ENCODE measurements at regions not wholly inside any gene's neighbourhood (a gene's known extent, or its start where the extent isn't known, plus 50 kb on each side); places are given as distances from the start of the nearest gene placed in this dataset.

GRCh38 chr14:71212093-71212492 lies 304.8 kb downstream of the PCNX1 start:
- H3K27ac ChIP-seq (ENCODE audit: low read depth): no peak overlapping the region
- no peak for DNase-seq (ENCODE audit: low spot score)
- TF ChIP-seq JUNB (IDR thresholded peaks at IDR 0.05; ENCODE audit: unreplicated experiment) (no peak), EZH2 (IDR thresholded peaks at IDR 0.05; ENCODE audit: low read depth, unreplicated experiment) (no peak), ZNF114 (CRISPR knock-in tag; IDR thresholded peaks at IDR 0.05) (no peak), REST (IDR thresholded peaks at IDR 0.05; ENCODE audit: unreplicated experiment) (no peak), NANOG (IDR thresholded peaks at IDR 0.05; ENCODE audit: borderline replicate concordance) (no peak), STAT1 (IDR thresholded peaks at IDR 0.05; ENCODE audit: unreplicated experiment) (no peak), ZNF462 (CRISPR knock-in tag; IDR thresholded peaks at IDR 0.05) (no peak), ETS1 (IDR thresholded peaks at IDR 0.05) (no peak)

More at GRCh38 chr14:71212093-71212492, 304.8 kb downstream of the PCNX1 start:
- no peaks in the 10 kb centered on the region for H3K79me2 ChIP-seq (replicated peaks; ENCODE audit: insufficient read depth)
- no peaks in the 10 kb centered on the region for H3K27me3 ChIP-seq (ENCODE audit: insufficient read depth)
- no peaks in the 10 kb centered on the region for H4K20me1 ChIP-seq (replicated peaks; ENCODE audit: insufficient read depth)
- H3K4me2 ChIP-seq: no peak overlapping the region
- H3K4me3 ChIP-seq: no peak overlapping the region
- H3K9me2 ChIP-seq (ENCODE audit: insufficient read depth): no peaks in the 10 kb centered on the region
- no peak overlapping the region for H3K4me3 Mint-ChIP-seq
- H3K9me3 Mint-ChIP-seq: peaks cover under 1% of the 10 kb centered on the region; the same call in 2 of the 3 replicates
- 0 out of 2 replicates have a peak overlapping the region, but pooled peaks have one; percentile 81 for H2AFZ ChIP-seq
- H3K27me3 Mint-ChIP-seq (ENCODE audit: insufficient read depth, low read depth, poor library complexity): no peaks in the 10 kb centered on the region
- peaks cover 3% of the 10 kb centered on the region; the same call in 1 of the 3 replicates for H3K36me3 Mint-ChIP-seq (ENCODE audit: low read depth)
- ATAC-seq: no peak
- peaks cover 4% of the 10 kb centered on the region for H3K4me1 Mint-ChIP-seq
- no peaks in the 10 kb centered on the region for H3F3A ChIP-seq (replicated peaks; ENCODE audit: low read depth)
- no peaks in the 10 kb centered on the region for H3K36me3 ChIP-seq (ENCODE audit: insufficient read depth)
- H3K27ac Mint-ChIP-seq: no peak overlapping the region
- H3K4me1 ChIP-seq (ENCODE audit: insufficient read depth): no peaks in the 10 kb centered on the region

Measured in GM23338 (cell line).